Tibial nerve (tissue), 4 donors: ENCODE measurements at regions not wholly inside any gene's neighbourhood (a gene's known extent, or its start where the extent isn't known, plus 50 kb on each side); places are given as distances from the start of the nearest gene placed in this dataset.

Experiments used
- DNase-seq, 2 donors: peaks; one replicate each; pipeline ENCODE4 v3.0.0-alpha.2; 2019; ENCODE audit warnings: low spot score in 2 of 2
- H3K27ac ChIP-seq, 4 donors: fragments of 200-600 bp; sonication (generic) in 3 of 4; one replicate each; pipeline ENCODE4 v1.5.1; 2017 to 2019; ENCODE audit warnings: mild to moderate bottlenecking in 1 of 4
- H3K27me3 ChIP-seq, 2 donors: fragments of 200-600 bp; sonication (generic) in 1 of 2; one replicate each; pipeline versions ENCODE4 v1.5.1 to v1.6.0; 2017 to 2019
- H3K36me3 ChIP-seq, 3 donors: fragments of 200-600 bp; sonication (generic); one replicate each; pipeline ENCODE4 v1.5.1; 2018 to 2019
- H3K4me1 ChIP-seq, 4 donors: fragments of 200-600 bp; sonication (generic) in 3 of 4; one replicate each; pipeline ENCODE4 v1.5.1; 2017 to 2019
- H3K4me3 ChIP-seq, 4 donors: fragments of 200-600 bp; sonication (generic) in 3 of 4; one replicate each; pipeline ENCODE4 v1.5.1; 2017 to 2019; ENCODE audit warnings: mild to moderate bottlenecking in 1 of 4, moderate library complexity in 1 of 4
- H3K9me3 ChIP-seq, 4 donors: fragments of 200-600 bp; sonication (generic) in 3 of 4; one replicate each; pipeline ENCODE4 v1.5.1; 2017 to 2019
- EP300 ChIP-seq, 2 donors: sonication (generic); formaldehyde crosslinking; IDR thresholded peaks; one replicate each; pipeline ENCODE4 v1.6.1; 2017; ENCODE audit warnings: antibody characterized with exemption in 2 of 2, mild to moderate bottlenecking in 1 of 2
- POLR2A ChIP-seq, 2 donors: fragments of 450-650 bp; IDR thresholded peaks; one replicate each; pipeline ENCODE4 v1.6.1; 2017; ENCODE audit warnings: antibody characterized with exemption in 2 of 2, mild to moderate bottlenecking in 2 of 2, moderate library complexity in 2 of 2
- WGBS, 2 donors: methylation state at CpG; one replicate each; pipeline ENCODE4 v1.1.5; 2018; 5-methylcytosine and 5-hydroxymethylcytosine counted together
- TF ChIP-seq, protein P1 (sequence below), 5 experiments: fragments of 200-600 bp in 3 of 5; fragments of 450-650 bp in 2 of 5; sonication (generic) in 3 of 5; IDR thresholded peaks; one replicate each; pipeline ENCODE4 v1.5.1; 2016 to 2019; ENCODE audit warnings: antibody characterized with exemption in 5 of 5, mild to moderate bottlenecking in 3 of 5, moderate library complexity in 2 of 5

DNA sequence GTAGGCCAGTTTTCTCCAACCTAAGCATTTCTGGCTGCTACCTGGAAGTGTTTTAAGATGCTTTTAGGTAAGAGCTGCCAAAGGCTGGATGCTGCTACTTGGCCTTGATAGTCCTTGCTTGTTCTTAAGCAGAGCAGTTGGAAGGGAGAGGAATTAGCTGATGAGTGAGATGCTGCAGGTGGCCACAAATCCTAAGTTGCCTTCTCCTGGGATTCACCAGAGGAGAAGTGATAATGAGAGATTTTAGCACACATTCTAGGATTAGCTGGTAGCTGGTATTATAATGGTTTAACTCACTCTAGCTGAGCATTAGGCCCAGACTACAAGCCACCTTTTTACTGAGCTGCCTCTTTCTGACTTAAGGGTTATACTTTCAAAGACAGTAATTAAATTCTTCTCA lies 442.9 kb upstream of the RAG2 start:
- Histone ChIP-seq H3K4me3 (no peak overlapping the region), H3K27ac (no peak overlapping the region), H3K9me3 (no peaks in the 10 kb centered on the region), H3K4me1 (no peaks in the 10 kb centered on the region), H3K36me3 (no peaks in the 10 kb centered on the region), H3K27me3 (no peaks in the 10 kb centered on the region)
- TF ChIP-seq, protein P1, sequence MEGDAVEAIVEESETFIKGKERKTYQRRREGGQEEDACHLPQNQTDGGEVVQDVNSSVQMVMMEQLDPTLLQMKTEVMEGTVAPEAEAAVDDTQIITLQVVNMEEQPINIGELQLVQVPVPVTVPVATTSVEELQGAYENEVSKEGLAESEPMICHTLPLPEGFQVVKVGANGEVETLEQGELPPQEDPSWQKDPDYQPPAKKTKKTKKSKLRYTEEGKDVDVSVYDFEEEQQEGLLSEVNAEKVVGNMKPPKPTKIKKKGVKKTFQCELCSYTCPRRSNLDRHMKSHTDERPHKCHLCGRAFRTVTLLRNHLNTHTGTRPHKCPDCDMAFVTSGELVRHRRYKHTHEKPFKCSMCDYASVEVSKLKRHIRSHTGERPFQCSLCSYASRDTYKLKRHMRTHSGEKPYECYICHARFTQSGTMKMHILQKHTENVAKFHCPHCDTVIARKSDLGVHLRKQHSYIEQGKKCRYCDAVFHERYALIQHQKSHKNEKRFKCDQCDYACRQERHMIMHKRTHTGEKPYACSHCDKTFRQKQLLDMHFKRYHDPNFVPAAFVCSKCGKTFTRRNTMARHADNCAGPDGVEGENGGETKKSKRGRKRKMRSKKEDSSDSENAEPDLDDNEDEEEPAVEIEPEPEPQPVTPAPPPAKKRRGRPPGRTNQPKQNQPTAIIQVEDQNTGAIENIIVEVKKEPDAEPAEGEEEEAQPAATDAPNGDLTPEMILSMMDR (IDR thresholded peaks at IDR 0.05): no peak
- TF ChIP-seq EP300 (IDR thresholded peaks at IDR 0.05) (no peak), POLR2A (IDR thresholded peaks at IDR 0.05) (no peak)
- DNase-seq: no peak

DNA sequence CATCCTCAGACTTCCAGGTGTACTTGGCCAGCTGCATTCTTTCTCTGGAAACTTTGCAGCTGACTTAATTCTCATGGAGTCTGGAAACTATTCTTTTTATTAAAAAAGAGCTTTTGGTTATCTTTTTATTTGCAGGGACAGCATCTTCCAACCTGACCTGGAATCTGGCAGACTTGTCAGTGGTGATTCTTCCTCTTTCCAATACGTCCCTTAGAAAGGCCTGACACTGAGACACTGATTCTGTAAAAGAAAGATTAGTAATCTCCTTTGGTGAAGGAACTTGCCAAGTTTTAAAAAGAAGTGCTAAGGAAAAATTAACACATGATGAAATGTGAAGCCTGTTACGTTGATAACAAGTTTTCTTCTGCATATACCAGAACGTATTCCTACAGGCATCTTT lies 440.9 kb upstream of the RAG2 start:
- no peak for DNase-seq
- 66 to 73% methylated on average over 3 of the region's 3 CpGs for WGBS, 2 donors
- no peaks in the 10 kb centered on the region for H3K36me3 ChIP-seq
- TF ChIP-seq POLR2A (IDR thresholded peaks at IDR 0.05) (no peak), EP300 (IDR thresholded peaks at IDR 0.05) (no peak)
- TF ChIP-seq, protein P1 (IDR thresholded peaks at IDR 0.05): no peak
- no peak overlapping the region for H3K4me3 ChIP-seq
- H3K9me3 ChIP-seq: no peaks in the 10 kb centered on the region
- no peaks in the 10 kb centered on the region for H3K4me1 ChIP-seq
- no peaks in the 10 kb centered on the region for H3K27me3 ChIP-seq
- no peak overlapping the region for H3K27ac ChIP-seq

DNA sequence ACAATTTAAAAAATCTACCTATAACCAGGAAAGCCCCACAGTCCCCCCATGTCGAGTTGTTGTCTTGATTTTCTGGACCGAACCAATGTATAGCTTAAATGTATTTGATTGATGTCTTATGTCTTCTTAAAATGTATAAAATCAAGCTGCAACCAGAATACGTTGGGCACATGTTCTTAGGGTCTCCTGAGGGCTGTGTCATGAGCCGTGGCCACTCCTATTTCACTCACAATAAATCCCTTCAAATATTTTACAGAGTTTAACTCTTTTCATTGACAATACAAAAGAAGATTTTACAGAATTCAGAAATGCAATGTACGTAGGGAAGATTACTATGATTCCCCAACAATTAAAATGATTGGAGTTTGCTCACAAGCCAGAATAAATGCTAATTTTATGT lies 428.7 kb upstream of the RAG2 start:
- no peaks in the 10 kb centered on the region for H3K36me3 ChIP-seq
- H3K27me3 ChIP-seq: no peaks in the 10 kb centered on the region
- 54% methylated on average over 5 of the region's 5 CpGs for WGBS, 2 donors

DNA sequence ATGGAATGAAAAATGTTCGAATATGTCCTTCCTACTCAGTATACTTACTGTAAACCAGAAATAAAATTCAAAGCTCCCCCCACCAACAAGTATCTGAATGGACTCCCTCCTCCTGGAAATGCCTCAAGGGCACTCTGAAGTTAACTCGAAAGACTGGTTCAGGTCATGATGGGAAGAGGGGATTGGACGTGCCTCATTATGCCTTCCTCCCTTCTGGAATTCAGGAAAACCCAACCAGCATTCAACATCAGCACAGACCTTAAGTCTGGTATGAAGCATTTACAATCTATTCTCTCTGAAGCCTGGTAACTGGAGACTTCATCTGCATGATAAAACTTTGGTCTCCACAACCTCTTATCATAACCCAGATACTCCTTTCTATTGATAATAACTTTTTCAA lies 428.3 kb upstream of the RAG2 start:
- H3K27me3 ChIP-seq: no peaks in the 10 kb centered on the region
- no peak for DNase-seq
- WGBS, 2 donors: 29 to 44% methylated on average over 3 of the region's 3 CpGs
- H3K36me3 ChIP-seq: no peaks in the 10 kb centered on the region
- no peak overlapping the region for H3K27ac ChIP-seq
- H3K4me1 ChIP-seq: no peaks in the 10 kb centered on the region
- TF ChIP-seq, protein P1 (IDR thresholded peaks at IDR 0.05): no peak
- TF ChIP-seq EP300 (IDR thresholded peaks at IDR 0.05): no peak
- no peak overlapping the region for H3K4me3 ChIP-seq
- H3K9me3 ChIP-seq: no peaks in the 10 kb centered on the region

More for the DNA sequence above, 428.7 kb upstream of the RAG2 start:
- H3K9me3 ChIP-seq: no peaks in the 10 kb centered on the region
- H3K4me3 ChIP-seq: no peak overlapping the region
- no peaks in the 10 kb centered on the region for H3K4me1 ChIP-seq
- DNase-seq: no peak
- TF ChIP-seq POLR2A (IDR thresholded peaks at IDR 0.05) (no peak), EP300 (IDR thresholded peaks at IDR 0.05) (no peak)
- H3K27ac ChIP-seq: no peak overlapping the region

DNA sequence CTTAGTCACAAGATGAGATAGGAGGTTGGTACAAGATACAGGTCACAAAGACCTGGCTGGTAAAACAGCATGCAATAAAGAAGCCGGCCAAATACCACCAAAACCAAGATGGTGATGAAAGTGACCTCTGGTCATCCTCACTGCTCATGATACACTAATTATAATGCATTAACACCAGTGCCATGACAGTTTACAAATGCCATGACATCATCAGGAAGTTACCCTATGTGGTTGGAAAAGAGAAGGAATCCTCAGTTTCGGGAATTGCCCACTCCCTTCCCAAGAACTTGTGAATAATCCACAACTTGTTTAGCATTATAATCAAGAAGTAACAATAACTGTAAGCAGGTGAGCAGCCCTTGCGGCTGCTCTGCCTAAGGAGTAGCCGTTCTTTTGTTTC lies 408.5 kb upstream of the RAG2 start:
- TF ChIP-seq POLR2A (IDR thresholded peaks at IDR 0.05): no peak
- no peak for DNase-seq
- Histone ChIP-seq H3K9me3 (no peaks in the 10 kb centered on the region), H3K27ac (no peak overlapping the region), H3K36me3 (no peaks in the 10 kb centered on the region), H3K4me3 (no peak overlapping the region), H3K4me1 (no peaks in the 10 kb centered on the region), H3K27me3 (no peaks in the 10 kb centered on the region)
- 92% methylated on average over 4 of the region's 4 CpGs for WGBS, 2 donors

DNA sequence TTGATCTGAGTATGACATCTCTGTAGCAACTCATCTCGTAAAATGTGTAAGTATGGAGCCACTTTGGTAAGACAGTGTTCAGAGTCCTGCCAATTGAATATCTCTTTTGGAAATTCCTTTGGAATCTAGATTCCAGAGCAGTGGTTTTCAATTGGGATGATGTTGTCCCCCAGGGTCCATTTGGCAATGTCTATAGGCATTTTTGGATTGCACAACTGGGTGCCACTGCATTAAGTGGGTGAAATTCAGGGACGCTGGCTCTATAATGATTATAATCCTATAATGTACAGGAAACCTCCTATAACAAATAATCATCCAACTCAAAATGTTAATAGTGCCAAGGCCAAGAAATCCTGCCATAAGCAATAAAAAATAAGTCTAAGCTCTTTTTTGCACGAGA lies 404.8 kb upstream of the RAG2 start:
- H3K27ac ChIP-seq: no peak overlapping the region
- no peaks in the 10 kb centered on the region for H3K4me1 ChIP-seq
- H3K27me3 ChIP-seq: no peaks in the 10 kb centered on the region
- H3K4me3 ChIP-seq: no peak overlapping the region
- DNase-seq: no peak
- 74 to 78% methylated on average over 3 of the region's 3 CpGs for WGBS, 2 donors
- TF ChIP-seq POLR2A (IDR thresholded peaks at IDR 0.05): no peak
- TF ChIP-seq EP300 (IDR thresholded peaks at IDR 0.05): no peak
- TF ChIP-seq, protein P1 (IDR thresholded peaks at IDR 0.05): no peak
- no peaks in the 10 kb centered on the region for H3K36me3 ChIP-seq
- H3K9me3 ChIP-seq: no peaks in the 10 kb centered on the region
